HCEC 1CT (cell line): ENCODE measurements at regions not wholly inside any gene's neighbourhood (a gene's known extent, or its start where the extent isn't known, plus 50 kb on each side); places are given as distances from the start of the nearest gene placed in this dataset.
"Not testable (repeated sequence)": the region's sequence is repeated elsewhere in the genome, so short reads cannot be mapped to it uniquely, and the experiment has no call there.

Source experiments
- DNase-seq: peaks from one replicate; pipeline ENCODE4 v3.0.0-alpha.2; 2017

DNA sequence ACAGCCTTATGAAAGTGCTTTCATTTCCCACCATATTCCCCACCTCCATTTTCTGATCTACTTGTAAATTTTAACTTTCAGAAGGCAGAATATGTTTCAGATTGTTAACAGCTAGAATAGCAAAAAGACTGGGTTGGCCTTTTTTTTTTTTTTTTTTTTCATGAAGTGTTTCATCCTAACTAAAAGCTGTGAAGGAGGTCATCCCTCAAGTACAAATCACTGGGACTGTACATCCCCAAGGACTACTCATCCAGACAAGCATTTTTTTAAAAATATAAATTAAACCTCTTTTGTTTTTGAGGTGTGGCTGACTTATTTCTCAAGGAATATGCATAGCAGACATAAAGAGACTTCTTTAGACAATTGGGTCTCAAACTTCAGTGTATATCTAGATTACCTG lies 542.1 kb upstream of the TUSC1 start:
- no peak for DNase-seq

DNA sequence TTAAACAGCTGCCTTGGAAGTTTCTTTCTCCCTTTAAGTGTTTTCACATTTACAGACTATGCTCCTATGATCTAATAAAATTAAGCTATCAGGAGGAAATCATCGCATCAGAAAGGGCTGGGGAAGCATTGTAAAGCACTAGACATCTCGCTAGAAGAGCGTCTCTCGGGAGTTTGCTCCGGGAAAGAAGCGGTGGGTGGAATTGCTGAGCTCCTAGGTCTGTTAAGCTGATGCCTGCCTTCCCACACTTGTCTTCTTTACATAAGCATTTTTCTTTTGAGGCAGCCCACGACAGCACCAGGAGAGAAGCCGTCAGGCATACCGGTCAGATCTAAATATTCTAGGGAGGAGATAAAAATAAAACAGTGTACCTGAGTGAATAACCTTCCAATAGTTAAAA lies 541.7 kb upstream of the TUSC1 start:
- DNase-seq: no peak

DNA sequence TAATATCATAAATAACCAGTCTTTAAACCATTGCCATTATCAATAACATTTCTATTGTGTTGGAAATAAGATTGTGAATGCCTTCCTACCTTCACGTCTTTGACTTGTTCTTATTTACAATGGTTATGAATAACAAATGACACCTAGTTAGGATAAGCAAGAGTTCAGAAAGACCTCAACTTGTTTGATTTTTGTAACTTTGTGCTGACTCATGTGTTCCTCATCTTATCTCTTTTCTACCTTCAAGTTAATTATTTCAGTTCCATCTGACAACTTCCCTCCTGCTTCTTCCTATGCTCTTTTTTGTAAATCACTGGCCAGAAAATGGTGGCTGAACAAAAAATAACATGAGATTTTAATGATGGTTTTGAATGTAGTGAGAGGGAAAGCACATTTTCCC lies 538.5 kb upstream of the TUSC1 start:
- no peak for DNase-seq

- DNase-seq: not testable (repeated sequence)
These were observed 536.6 kb upstream of the TUSC1 start for GRCh38 chr9:26214713-26215444.

DNA sequence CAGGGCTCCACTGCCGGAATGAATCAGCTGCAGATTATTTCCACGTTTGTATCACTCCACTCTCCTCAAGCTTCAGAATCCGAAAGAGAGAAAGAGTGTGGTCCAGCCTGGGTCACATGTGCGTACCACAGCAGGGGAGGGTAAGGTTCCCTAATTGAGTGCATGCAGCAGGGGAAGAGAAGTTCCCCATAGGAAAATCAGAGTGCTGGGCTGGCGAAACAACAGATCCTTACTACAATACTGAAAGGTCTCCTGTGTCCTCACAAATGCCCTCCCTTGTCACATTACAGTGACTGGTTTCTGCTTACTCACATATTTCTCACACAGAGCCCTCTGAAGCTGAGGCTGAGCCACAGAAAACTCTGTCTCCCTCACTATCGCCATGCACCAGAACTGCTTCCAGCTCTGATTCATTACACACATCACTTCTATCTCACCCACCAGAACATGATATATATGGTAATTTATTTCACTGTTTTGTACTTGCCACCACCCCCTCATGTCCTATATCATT lies 532.2 kb upstream of the TUSC1 start:
- no peak for DNase-seq

- no peak for DNase-seq
These were observed 527.0 kb upstream of the TUSC1 start for GRCh38 chr9:26205261-26205660.

- no peak for DNase-seq
These were observed 515.0 kb upstream of the TUSC1 start for GRCh38 chr9:26193237-26193636.

DNA sequence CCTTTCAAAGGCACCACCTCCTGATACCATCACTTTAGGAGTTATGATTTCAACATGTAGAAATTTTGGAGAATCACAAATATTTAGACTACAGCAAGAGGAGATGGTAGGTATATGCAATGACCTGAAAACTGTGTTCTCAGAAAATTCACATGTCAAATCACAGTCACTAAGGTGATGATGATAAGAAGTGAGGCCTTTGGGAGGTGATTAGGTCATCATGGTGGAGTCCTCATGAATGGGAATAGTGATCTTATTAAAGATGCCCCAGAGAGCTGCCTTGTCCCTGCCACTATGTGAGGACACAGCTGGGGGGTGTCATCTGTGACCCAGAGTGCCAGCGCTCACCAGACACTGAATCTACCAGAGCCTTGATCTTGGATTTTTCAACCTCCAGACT lies 513.5 kb upstream of the TUSC1 start:
- no peak for DNase-seq

- DNase-seq: no peak
These were observed 503.6 kb upstream of the TUSC1 start for GRCh38 chr9:26181836-26182235.

DNA sequence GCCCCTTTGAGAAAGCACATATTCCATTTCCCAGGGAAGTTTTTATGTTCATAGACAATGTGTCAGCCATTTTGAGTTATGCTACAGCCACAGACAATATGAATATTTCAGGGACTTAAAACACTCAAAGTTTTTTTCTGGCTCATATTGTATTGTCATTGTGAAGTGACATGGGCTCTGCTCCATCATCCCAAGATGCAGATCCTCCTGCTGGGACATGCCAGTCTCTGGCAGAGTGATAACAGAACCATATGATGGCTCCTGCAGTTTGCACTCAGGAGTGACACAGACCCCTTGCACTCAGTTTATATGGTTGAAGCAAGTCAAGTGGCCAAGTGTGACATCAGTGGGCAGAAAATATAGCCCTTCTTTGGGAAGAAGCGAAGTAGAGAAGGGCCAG lies 498.4 kb upstream of the TUSC1 start:
- DNase-seq: no peak

GRCh38 chr9:26175264-26175663 lies 497.0 kb upstream of the TUSC1 start:
- DNase-seq: no peak

GRCh38 chr9:26172301-26172700 lies 494.1 kb upstream of the TUSC1 start:
- DNase-seq: no peak

DNA sequence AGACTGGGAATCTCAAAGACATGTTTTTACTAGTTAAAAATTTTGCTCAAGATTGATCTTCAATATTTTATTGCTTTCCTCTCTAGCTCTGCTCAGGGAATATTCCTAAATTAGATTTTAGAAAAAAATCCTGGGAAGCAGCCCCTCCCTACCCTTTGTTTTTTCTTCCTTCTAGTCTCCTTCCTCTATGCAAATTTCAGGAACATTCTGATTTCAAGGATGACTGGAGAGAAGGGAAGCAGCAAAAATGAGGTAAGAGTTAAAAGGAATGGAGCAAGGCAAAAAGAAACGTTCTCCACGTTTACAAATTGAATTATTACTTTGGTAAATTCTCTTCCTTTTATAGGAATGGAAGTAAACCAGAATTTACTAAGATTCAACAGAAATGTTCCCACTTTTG lies 493.4 kb upstream of the TUSC1 start:
- DNase-seq: no peak

GRCh38 chr9:26170190-26170589 lies 491.9 kb upstream of the TUSC1 start:
- no peak for DNase-seq

- no peak for DNase-seq
These were observed 491.5 kb upstream of the TUSC1 start for GRCh38 chr9:26169708-26170107.

- DNase-seq: no peak
These were observed 488.3 kb upstream of the TUSC1 start for GRCh38 chr9:26166537-26166936.

DNA sequence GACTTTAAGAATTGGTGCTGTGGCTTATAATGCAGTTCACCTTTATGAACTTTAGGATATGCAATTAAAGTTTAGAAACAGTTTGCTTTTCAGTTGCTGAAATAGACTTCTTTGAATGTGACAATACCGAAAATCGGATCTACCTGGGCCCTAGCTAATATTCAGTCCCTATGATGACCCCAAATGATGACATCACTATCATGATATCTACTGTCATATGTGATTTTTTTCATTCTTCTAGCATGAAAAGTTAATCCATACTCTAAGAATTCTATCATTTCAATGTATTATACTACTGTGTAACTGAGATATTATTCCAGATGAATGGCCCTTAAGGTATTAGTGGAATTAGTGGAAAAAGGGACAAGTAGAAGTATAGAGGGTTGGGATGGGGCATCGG lies 487.2 kb upstream of the TUSC1 start:
- no peak for DNase-seq

GRCh38 chr9:26163931-26164330 lies 485.7 kb upstream of the TUSC1 start:
- DNase-seq: peak; percentile 46

DNA sequence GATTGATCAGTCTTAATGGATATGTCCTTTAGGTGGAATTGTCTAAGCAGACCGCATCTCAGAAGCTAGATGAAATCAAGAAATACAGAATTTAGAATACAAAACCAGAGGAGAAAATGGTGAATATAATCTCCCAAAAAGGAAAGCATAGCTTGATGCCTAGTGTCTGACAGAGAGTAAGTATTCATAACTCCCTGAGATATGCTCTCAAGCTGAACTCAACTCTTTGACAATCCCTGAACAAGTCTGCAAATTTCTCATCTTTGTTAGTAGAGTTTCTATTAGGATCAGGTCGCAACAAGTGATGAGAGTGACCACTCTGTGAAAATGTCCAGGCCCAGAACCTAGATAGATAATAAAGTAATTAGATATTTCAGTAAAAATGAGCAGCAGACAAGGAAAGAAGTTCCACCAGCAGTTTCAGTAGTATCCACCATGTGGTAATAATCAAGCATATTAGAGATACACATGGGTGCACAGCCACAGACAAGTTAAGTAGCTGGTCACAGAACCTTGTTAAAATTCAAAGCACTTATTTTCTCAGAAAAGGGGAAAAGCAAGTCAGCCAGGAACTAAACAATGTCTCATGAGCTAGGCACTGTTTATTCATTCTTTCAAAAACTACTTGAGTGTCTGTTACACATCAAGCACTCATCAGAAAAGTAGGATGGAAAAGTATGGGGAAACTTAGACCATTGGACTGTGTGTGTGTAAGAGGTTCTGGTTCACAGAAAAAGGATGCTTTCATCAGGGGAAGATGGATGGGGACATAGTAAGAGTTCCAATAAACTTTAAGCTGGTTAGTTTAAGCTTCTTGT lies 481.5 kb upstream of the TUSC1 start:
- DNase-seq: no peak

- DNase-seq: no peak
These were observed 480.4 kb upstream of the TUSC1 start for GRCh38 chr9:26158631-26159150.

- DNase-seq: no peak
These were observed 479.2 kb upstream of the TUSC1 start for GRCh38 chr9:26157411-26157810.

DNA sequence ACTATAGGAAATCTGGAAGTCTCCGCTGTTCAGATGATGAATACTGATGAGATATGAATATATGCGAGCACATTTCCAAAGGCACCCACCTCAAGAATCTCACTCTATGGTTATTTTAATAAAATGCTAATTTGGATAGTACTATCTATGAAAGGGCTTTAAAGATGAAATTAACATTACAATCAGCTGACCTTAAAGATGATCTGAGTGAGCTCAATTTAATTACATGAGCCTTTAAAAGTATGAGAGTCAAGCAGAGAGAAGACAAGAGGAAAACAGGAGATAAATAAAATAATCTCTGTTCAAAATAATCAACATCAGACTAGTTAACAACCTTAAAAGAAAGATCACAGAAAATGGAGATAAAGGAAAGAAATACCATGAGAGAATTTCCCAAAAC lies 474.1 kb upstream of the TUSC1 start:
- DNase-seq: no peak

DNA sequence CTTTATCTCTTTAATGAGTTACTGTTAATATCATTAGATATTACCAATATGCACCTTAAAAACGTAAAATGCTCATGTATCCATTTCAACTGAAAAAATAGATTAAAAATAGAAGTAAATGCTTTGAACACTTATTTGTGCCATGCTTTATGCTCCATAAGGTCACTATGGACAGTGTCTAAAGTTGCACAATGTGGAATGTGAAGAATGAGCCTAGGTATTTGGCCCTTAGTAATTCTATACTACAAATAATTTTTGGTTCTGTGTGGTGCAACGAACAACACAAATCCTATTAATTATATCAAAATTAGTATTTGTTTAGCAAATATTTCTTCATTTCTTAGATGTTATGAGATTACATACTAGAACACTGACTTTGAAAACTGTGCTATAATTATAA lies 469.9 kb upstream of the TUSC1 start:
- no peak for DNase-seq

GRCh38 chr9:26145938-26146337 lies 467.7 kb upstream of the TUSC1 start:
- DNase-seq: no peak
